HCT116 (cell line): ENCODE measurements at regions not wholly inside any gene's neighbourhood (a gene's known extent, or its start where the extent isn't known, plus 50 kb on each side); places are given as distances from the start of the nearest gene placed in this dataset.

Experiments
- ATAC-seq: fragments of 200-7000 bp; cut with Tn5 transposase; 2 replicates; pipeline ENCODE4 v1.9.1; 2020; ENCODE audit warnings: mild to moderate bottlenecking, moderate library complexity
- BruUV-seq: library from RNA; stranded (reverse); fragments of 400-500 nt; replicated peaks from 2 replicates; lab custom pipeline; 2021; lab: Mats Ljungman, UMichigan
- CTCF ChIA-PET: fragments of 300-600 bp; sonication (Branson Sonifier 250); formaldehyde crosslinking; loops from one replicate; lab custom pipeline; 2021; ENCODE audit warnings: antibody characterized with exemption; lab: Charles Lee
- POLR2A ChIA-PET: fragments of 300-600, 350-600 bp; sonication (Branson Sonifier 250); formaldehyde crosslinking; loops from one replicate; lab custom pipeline; 2021; ENCODE audit warnings: antibody characterized with exemption; lab: Charles Lee
- RAD21 ChIA-PET, 2 experiments: fragments of 300-600 bp; sonication (Branson Sonifier 250); formaldehyde crosslinking; loops; one replicate each; lab custom pipeline; 2023; ENCODE audit warnings: low total read pairs in 2 of 2; ENCODE audit not compliant: uncharacterized antibody in 2 of 2, unreplicated experiment in 2 of 2, low non-redundant PET in 1 of 2; lab: Charles Lee
- DNase-seq: peaks from one replicate; pipeline ENCODE4 v3.0.0-alpha.2; 2010; ENCODE audit warnings: low read depth, low spot score
- H2AFZ ChIP-seq: fragments of 200-600 bp; shearing (Covaris generic), sonication (generic); 2 replicates; pipeline ENCODE4 v1.6.1; 2017; ENCODE audit warnings: low read depth, mixed run types, mixed read lengths, antibody characterized with exemption, low read length; ENCODE audit not compliant: poor library complexity, severe bottlenecking
- H3K27ac ChIP-seq: 2 replicates; pipeline ENCODE4 v1.5.1; 2012; ENCODE audit warnings: low read depth, low read length
- H3K27me3 ChIP-seq: fragments of 200-600 bp; sonication (generic); 2 replicates; pipeline ENCODE4 v1.6.1; 2016; ENCODE audit warnings: mixed run types, low read length, mixed read lengths; ENCODE audit not compliant: insufficient read depth
- H3K36me3 ChIP-seq, 2 experiments: fragments of 200-500 bp in 1 of 2; fragments of 200-600 bp in 1 of 2; sonication (Bioruptor generic) in 1 of 2; sonication (generic) in 1 of 2; 2 replicates each; pipeline versions ENCODE4 v1.5.1 to v1.6.1; 2014 to 2016; ENCODE audit warnings: low read length in 2 of 2, inconsistent platforms in 1 of 2, mixed read lengths in 1 of 2, mixed run types in 1 of 2; ENCODE audit not compliant: insufficient read depth in 2 of 2, control insufficient read depth in 1 of 2
- H3K4me1 ChIP-seq, 2 experiments: fragments of 200-600 bp in 1 of 2; sonication (generic) in 1 of 2; 2 replicates each; pipeline versions ENCODE4 v1.5.1 to v1.6.1; 2012 to 2017; ENCODE audit warnings: low read length in 2 of 2, inconsistent platforms in 1 of 2, mild to moderate bottlenecking in 1 of 2, mixed read lengths in 1 of 2, mixed run types in 1 of 2, moderate library complexity in 1 of 2; ENCODE audit not compliant: insufficient read depth in 2 of 2, control insufficient read depth in 1 of 2
- H3K4me2 ChIP-seq: fragments of 200-600 bp; sonication (generic); 2 replicates; pipeline ENCODE4 v1.6.1; 2017; ENCODE audit warnings: mixed run types, low read length, mixed read lengths
- H3K4me3 ChIP-seq, 2 experiments: fragments of 200-600 bp in 1 of 2; sonication (generic) in 1 of 2; replicated peaks in 1 of 2; 2 replicates each; pipeline ENCODE4 v1.5.1; 2011 to 2016; ENCODE audit warnings: low read length in 2 of 2, control low read depth in 1 of 2, low read depth in 1 of 2, mild to moderate bottlenecking in 1 of 2, mixed read lengths in 1 of 2, mixed run types in 1 of 2
- H3K79me2 ChIP-seq: fragments of 200-600 bp; sonication (generic); 2 replicates; pipeline ENCODE4 v1.6.1; 2017; ENCODE audit warnings: mild to moderate bottlenecking, mixed run types, low read length, moderate library complexity, mixed read lengths; ENCODE audit not compliant: insufficient read depth
- H3K9ac ChIP-seq: fragments of 200-600 bp; sonication (generic); 2 replicates; pipeline ENCODE4 v1.6.1; 2016; ENCODE audit warnings: low read length, mixed read lengths
- H3K9me2 ChIP-seq: fragments of 200-600 bp; sonication (generic), shearing (Covaris generic); 2 replicates; pipeline ENCODE4 v1.6.1; 2017; ENCODE audit warnings: mixed run types, mild to moderate bottlenecking, moderate library complexity; ENCODE audit not compliant: insufficient read depth
- H3K9me3 ChIP-seq, 2 experiments: fragments of 200-500 bp in 1 of 2; fragments of 200-600 bp in 1 of 2; sonication (Bioruptor generic) in 1 of 2; sonication (generic) in 1 of 2; 2 replicates each; pipeline ENCODE4 v1.6.1; 2014 to 2017; ENCODE audit warnings: low read length in 2 of 2, mixed read lengths in 2 of 2, inconsistent platforms in 1 of 2, low read depth in 1 of 2, mild to moderate bottlenecking in 1 of 2, mixed run types in 1 of 2, moderate library complexity in 1 of 2; ENCODE audit not compliant: control insufficient read depth in 1 of 2, insufficient read depth in 1 of 2
- H4K20me1 ChIP-seq: fragments of 200-600 bp; sonication (generic), shearing (Covaris generic); 2 replicates; pipeline ENCODE4 v1.6.1; 2017; ENCODE audit warnings: mixed run types, mild to moderate bottlenecking, moderate library complexity; ENCODE audit not compliant: insufficient read depth
- CBX3 ChIP-seq: IDR thresholded peaks from 2 replicates; pipeline ENCODE4 v1.6.1; 2012; ENCODE audit warnings: low read depth
- CEBPB ChIP-seq: IDR thresholded peaks from 2 replicates; pipeline ENCODE4 v1.6.1; 2012; ENCODE audit warnings: low read depth
- CTCF ChIP-seq, 3 experiments: fragments of 200-600 bp in 1 of 3; sonication (generic) in 1 of 3; IDR thresholded peaks in 2 of 3; conservative IDR thresholded peaks in 1 of 3; 2 replicates each; pipeline ENCODE4 v1.5.1; 2012 to 2017; ENCODE audit warnings: low read depth in 2 of 3, low read length in 2 of 3, antibody characterized with exemption in 1 of 3, borderline replicate concordance in 1 of 3, control low read depth in 1 of 3, mild to moderate bottlenecking in 1 of 3, mixed read lengths in 1 of 3, mixed run types in 1 of 3, moderate library complexity in 1 of 3; ENCODE audit not compliant: insufficient read depth in 1 of 3
- EGR1 ChIP-seq: IDR thresholded peaks from 2 replicates; pipeline ENCODE4 v1.6.1; 2012; ENCODE audit warnings: low read depth
- ELF1 ChIP-seq: IDR thresholded peaks from 2 replicates; pipeline ENCODE4 v1.6.1; 2012; ENCODE audit warnings: low read depth, borderline replicate concordance
- EZH2 ChIP-seq: fragments of 200-600 bp; sonication (generic); IDR thresholded peaks from 2 replicates; pipeline ENCODE4 v1.6.1; 2017; ENCODE audit warnings: antibody characterized with exemption, mixed run types
- EZH2phosphoT487 ChIP-seq: fragments of 200-600 bp; IDR thresholded peaks from 2 replicates; pipeline ENCODE4 v1.6.1; 2018; ENCODE audit warnings: antibody characterized with exemption, borderline replicate concordance
- FOSL1 ChIP-seq: IDR thresholded peaks from 2 replicates; pipeline ENCODE4 v1.6.1; 2012; ENCODE audit warnings: low read depth
- JUND ChIP-seq: IDR thresholded peaks from 2 replicates; pipeline ENCODE4 v1.6.1; 2012
- MAX ChIP-seq: IDR thresholded peaks from 2 replicates; pipeline ENCODE4 v1.6.1; 2012
- POLR2A ChIP-seq: IDR thresholded peaks from 2 replicates; pipeline ENCODE4 v1.7.0; 2011; ENCODE audit warnings: borderline replicate concordance; ENCODE audit not compliant: insufficient read depth, insufficient read length; ENCODE audit errors: extremely low read depth
- POLR2AphosphoS5 ChIP-seq: IDR thresholded peaks from 2 replicates; pipeline ENCODE4 v1.6.1; 2011; ENCODE audit warnings: mild to moderate bottlenecking, low read depth, low read length, moderate library complexity
- REST ChIP-seq: IDR thresholded peaks from 2 replicates; pipeline ENCODE4 v1.6.1; 2012; ENCODE audit warnings: low read depth
- SRF ChIP-seq: IDR thresholded peaks from 2 replicates; pipeline ENCODE4 v1.6.1; 2012; ENCODE audit warnings: low read depth
- TCF7L2 ChIP-seq: IDR thresholded peaks from 2 replicates; pipeline ENCODE4 v1.7.0; 2011; ENCODE audit warnings: borderline replicate concordance, inconsistent platforms; ENCODE audit not compliant: insufficient read depth, insufficient read length; ENCODE audit errors: extremely low read depth
- ZFX ChIP-seq: fragments of 450-650 bp; IDR thresholded peaks from 2 replicates; pipeline ENCODE4 v1.6.1; 2017
- intact Hi-C: fragments of 100-400 bp; cut with micrococcal nuclease; formaldehyde crosslinking; loops from 2 replicates; pipeline ENCODE4 v1.10.0; 2022

GRCh38 chr4:67020438-67020797 is 524.9 kb downstream of the CENPC start:
- DNase-seq = no peak
- Histone ChIP-seq H3K4me3 (no peak overlapping the region), H3K4me2 (no peak overlapping the region), H3K36me3 (no peaks in the 10 kb centered on the region), H3K27ac (no peak overlapping the region), H3K9me2 (no peaks in the 10 kb centered on the region), H4K20me1 (no peaks in the 10 kb centered on the region), H2AFZ (no peak overlapping the region), H3K4me1 (no peaks in the 10 kb centered on the region), H3K27me3 (no peaks in the 10 kb centered on the region), H3K9ac (no peak overlapping the region), H3K9me3 (peaks cover 6 to 15% of the 10 kb centered on the region in 2 experiments; a peak in 2 of 4 replicates), H3K79me2 (no peaks in the 10 kb centered on the region)
- BruUV-seq = no TSS peak
- ATAC-seq = no peak
- ChIA-PET CTCF (no interaction called here), RAD21 (no interaction called here), POLR2A (no interaction called here)
- intact Hi-C loops = no loop called here
- no peak for TF ChIP-seq CBX3
- TF ChIP-seq EZH2phosphoT487 = no peak
- TF ChIP-seq POLR2A = no peak
- no peak for TF ChIP-seq EZH2
- no peak for TF ChIP-seq JUND
- no peak for TF ChIP-seq CEBPB
- no peak for TF ChIP-seq ELF1
- no peak for TF ChIP-seq CTCF (IDR thresholded peaks at IDR 0.05 in 2 of 3, conservative IDR thresholded peaks at IDR 0.05 in 1 of 3; ENCODE audit: borderline replicate concordance in 1 of 3, insufficient read depth in 1 of 3, low read depth in 2 of 3, low read length in 2 of 3)
- TF ChIP-seq POLR2AphosphoS5 = no peak
- no peak for TF ChIP-seq TCF7L2
- no peak for TF ChIP-seq SRF
- no peak for TF ChIP-seq MAX
- TF ChIP-seq FOSL1 = no peak
- no peak for TF ChIP-seq EGR1
- TF ChIP-seq ZFX = no peak
- no peak for TF ChIP-seq REST
